NCI-H128 (cell line): ENCODE measurements at regions not wholly inside any gene's neighbourhood (a gene's known extent, or its start where the extent isn't known, plus 50 kb on each side); places are given as distances from the start of the nearest gene placed in this dataset.
"Not testable (repeated sequence)": the region's sequence is repeated elsewhere in the genome, so short reads cannot be mapped to it uniquely, and the experiment has no call there.

Experiments
- DNase-seq: peaks from one replicate; lab custom pipeline; 2025; ENCODE audit not compliant: unreplicated experiment; lab: John Stamatoyannopoulos, UW

GRCh38 chr2:210955591-210955990, 399.2 kb downstream of the CPS1 start:
- no peak for DNase-seq

- DNase-seq = no peak
Measured at GRCh38 chr2:210956101-210956500, 399.7 kb downstream of the CPS1 start.

GRCh38 chr2:210961249-210961648, 404.9 kb downstream of the CPS1 start:
- no peak for DNase-seq

GRCh38 chr2:210963386-210963785, 407.0 kb downstream of the CPS1 start:
- DNase-seq = no peak

GRCh38 chr2:210964141-210964764, 407.9 kb downstream of the CPS1 start:
- no peak for DNase-seq

GRCh38 chr2:210965472-210965871, 409.1 kb downstream of the CPS1 start:
- no peak for DNase-seq

- no peak for DNase-seq
Measured at GRCh38 chr2:210966330-210966729, 409.9 kb downstream of the CPS1 start.

- DNase-seq = no peak
Measured at GRCh38 chr2:210971431-210971830, 415.0 kb downstream of the CPS1 start.

- not testable (repeated sequence) for DNase-seq
Measured at GRCh38 chr2:210986806-210987205, 430.4 kb downstream of the CPS1 start.

GRCh38 chr2:210991107-210991506, 434.7 kb downstream of the CPS1 start:
- no peak for DNase-seq

GRCh38 chr2:210994104-210994503, 437.7 kb downstream of the CPS1 start:
- no peak for DNase-seq

- DNase-seq = no peak
Measured at GRCh38 chr2:210997373-210997772, 441.0 kb downstream of the CPS1 start.

- DNase-seq = no peak
Measured at GRCh38 chr2:210998334-210998733, 441.9 kb downstream of the CPS1 start.

- DNase-seq = no peak
Measured at GRCh38 chr2:211014376-211014775, 458.0 kb downstream of the CPS1 start.

- DNase-seq = no peak
Measured at GRCh38 chr2:211014906-211015305, 458.5 kb downstream of the CPS1 start.

GRCh38 chr2:211025089-211025488, 468.7 kb downstream of the CPS1 start:
- DNase-seq = not testable (repeated sequence)

GRCh38 chr2:211026109-211026508, 469.7 kb downstream of the CPS1 start:
- DNase-seq = no peak

- no peak for DNase-seq
Measured at GRCh38 chr2:211027976-211028375, 471.6 kb downstream of the CPS1 start.

GRCh38 chr2:211033765-211034164, 477.4 kb downstream of the CPS1 start:
- no peak for DNase-seq

GRCh38 chr2:211035548-211036185, 479.3 kb downstream of the CPS1 start:
- no peak for DNase-seq

GRCh38 chr2:211045025-211045424, 488.6 kb downstream of the CPS1 start:
- no peak for DNase-seq

GRCh38 chr2:211049321-211050018, 493.1 kb downstream of the CPS1 start:
- DNase-seq = no peak
